H9 (cell line): ENCODE measurements at regions not wholly inside any gene's neighbourhood (a gene's known extent, or its start where the extent isn't known, plus 50 kb on each side); places are given as distances from the start of the nearest gene placed in this dataset.

Experiments
- DNase-seq: peaks from one replicate; pipeline ENCODE4 v3.0.0-alpha.2; 2017
- H2AFZ ChIP-seq: one replicate; pipeline ENCODE4 v1.6.1; 2013; ENCODE audit warnings: mild to moderate bottlenecking, low read length, control low read depth, moderate library complexity
- H2AK5ac ChIP-seq: 2 replicates; pipeline ENCODE4 v1.6.1; 2013; ENCODE audit warnings: low read length, control low read depth, mixed read lengths; ENCODE audit not compliant: insufficient read length
- H2BK120ac ChIP-seq: one replicate; pipeline ENCODE4 v1.6.1; 2013; ENCODE audit warnings: low read depth, mild to moderate bottlenecking, low read length, control low read depth, inconsistent platforms; ENCODE audit not compliant: poor library complexity, severe bottlenecking
- H2BK12ac ChIP-seq: 2 replicates; pipeline ENCODE4 v1.6.1; 2013; ENCODE audit warnings: low read length, control low read depth, mixed read lengths, low read depth; ENCODE audit not compliant: insufficient read length
- H2BK15ac ChIP-seq: 2 replicates; pipeline ENCODE4 v1.6.1; 2013; ENCODE audit warnings: low read depth, low read length, control low read depth
- H2BK20ac ChIP-seq: one replicate; pipeline ENCODE4 v1.6.1; 2013; ENCODE audit warnings: low read depth, mild to moderate bottlenecking, low read length, control low read depth, inconsistent platforms; ENCODE audit not compliant: poor library complexity, severe bottlenecking
- H2BK5ac ChIP-seq: 2 replicates; pipeline ENCODE4 v1.6.1; 2013; ENCODE audit warnings: low read length, control low read depth, mixed read lengths; ENCODE audit not compliant: insufficient read length
- H3K14ac ChIP-seq: 2 replicates; pipeline ENCODE4 v1.6.1; 2013; ENCODE audit warnings: low read length, control low read depth; ENCODE audit not compliant: insufficient read depth
- H3K18ac ChIP-seq: 2 replicates; pipeline ENCODE4 v1.6.1; 2013; ENCODE audit warnings: low read depth, mild to moderate bottlenecking, mixed read lengths, low read length, control low read depth; ENCODE audit not compliant: insufficient read length
- H3K23ac ChIP-seq: 2 replicates; pipeline ENCODE4 v1.6.1; 2013; ENCODE audit warnings: low read length, control low read depth, mixed read lengths, low read depth; ENCODE audit not compliant: insufficient read length
- H3K23me2 ChIP-seq: 2 replicates; pipeline ENCODE4 v1.6.1; 2013; ENCODE audit warnings: low read depth, mild to moderate bottlenecking, mixed read lengths, low read length, control low read depth; ENCODE audit not compliant: insufficient read length, poor library complexity, severe bottlenecking
- H3K27ac ChIP-seq: 2 replicates; pipeline ENCODE4 v1.5.1; 2013; ENCODE audit warnings: low read length, control low read depth, mixed read lengths, low read depth; ENCODE audit not compliant: insufficient read length
- H3K27me3 ChIP-seq: 2 replicates; pipeline ENCODE4 v1.6.1; 2013; ENCODE audit warnings: low read length, control low read depth, inconsistent platforms; ENCODE audit not compliant: insufficient read depth
- H3K4ac ChIP-seq: 2 replicates; pipeline ENCODE4 v1.6.1; 2013; ENCODE audit warnings: low read depth, mild to moderate bottlenecking, control low read depth, inconsistent platforms, low read length, moderate library complexity
- H3K4me1 ChIP-seq: 2 replicates; pipeline ENCODE4 v1.6.1; 2013; ENCODE audit warnings: low read length, control low read depth, inconsistent platforms; ENCODE audit not compliant: insufficient read depth
- H3K4me2 ChIP-seq: 2 replicates; pipeline ENCODE4 v1.6.1; 2013; ENCODE audit warnings: low read length, control low read depth, mixed read lengths; ENCODE audit not compliant: insufficient read length, insufficient read depth
- H3K56ac ChIP-seq: 2 replicates; pipeline ENCODE4 v1.6.1; 2013; ENCODE audit warnings: low read depth, mild to moderate bottlenecking, mixed read lengths, low read length, control low read depth; ENCODE audit not compliant: insufficient read length
- H3K79me1 ChIP-seq: 2 replicates; pipeline ENCODE4 v1.6.1; 2013; ENCODE audit warnings: low read depth, mild to moderate bottlenecking, moderate library complexity, low read length, control low read depth, inconsistent platforms; ENCODE audit not compliant: insufficient read depth, poor library complexity, severe bottlenecking
- H3K79me2 ChIP-seq: 2 replicates; pipeline ENCODE4 v1.6.1; 2013; ENCODE audit warnings: low read length, control low read depth, inconsistent platforms; ENCODE audit not compliant: insufficient read depth
- H3K9ac ChIP-seq: 2 replicates; pipeline ENCODE4 v1.6.1; 2013; ENCODE audit warnings: low read length, control low read depth, mixed read lengths; ENCODE audit not compliant: insufficient read length; ENCODE audit errors: extremely low read depth
- H3K9me3 ChIP-seq: one replicate; pipeline ENCODE4 v1.6.1; 2013; ENCODE audit warnings: low read depth, low read length, inconsistent platforms; ENCODE audit not compliant: control insufficient read depth
- H3T11ph ChIP-seq: one replicate; pipeline ENCODE4 v1.6.1; 2013; ENCODE audit warnings: mild to moderate bottlenecking, low read length, control low read depth, inconsistent platforms
- H4K20me1 ChIP-seq: one replicate; pipeline ENCODE4 v1.6.1; 2013; ENCODE audit not compliant: control insufficient read depth, insufficient read length, insufficient read depth
- H4K5ac ChIP-seq: 2 replicates; pipeline ENCODE4 v1.6.1; 2013; ENCODE audit warnings: low read depth, mild to moderate bottlenecking, mixed read lengths, low read length, control low read depth; ENCODE audit not compliant: insufficient read length
- H4K8ac ChIP-seq: replicated peaks from 2 replicates; pipeline ENCODE4 v1.6.1; 2013; ENCODE audit warnings: low read length, control low read depth, mixed read lengths, low read depth; ENCODE audit not compliant: insufficient read length
- H4K91ac ChIP-seq: 2 replicates; pipeline ENCODE4 v1.6.1; 2013; ENCODE audit warnings: low read depth, mild to moderate bottlenecking, moderate library complexity, mixed read lengths, low read length, control low read depth; ENCODE audit not compliant: insufficient read length
- H3K27ac Mint-ChIP-seq, 3 experiments: 2 replicates in 2 of 3; 3 replicates in 1 of 3; pipeline ENCODE4 v1.8.0; 2020 to 2021; ENCODE audit warnings: mixed read lengths in 3 of 3, mild to moderate bottlenecking in 1 of 3, moderate library complexity in 1 of 3
- H3K27me3 Mint-ChIP-seq: 2 replicates; pipeline ENCODE4 v1.8.0; 2021; ENCODE audit warnings: low read depth, mild to moderate bottlenecking, moderate library complexity, mixed read lengths
- H3K36me3 Mint-ChIP-seq, 3 experiments: 2 replicates in 2 of 3; 3 replicates in 1 of 3; pipeline ENCODE4 v1.8.0; 2020 to 2021; ENCODE audit warnings: low read depth in 3 of 3, mixed read lengths in 3 of 3; ENCODE audit not compliant: insufficient read depth in 1 of 3
- H3K4me1 Mint-ChIP-seq, 2 experiments: 2 replicates each; pipeline ENCODE4 v1.8.0; 2020; ENCODE audit warnings: mixed read lengths in 2 of 2
- H3K4me3 Mint-ChIP-seq, 2 experiments: 2 replicates in 1 of 2; 3 replicates in 1 of 2; pipeline ENCODE4 v1.8.0; 2020 to 2021; ENCODE audit warnings: mild to moderate bottlenecking in 2 of 2, mixed read lengths in 2 of 2, moderate library complexity in 1 of 2
- H3K9me3 Mint-ChIP-seq, 2 experiments: 2 replicates in 1 of 2; 3 replicates in 1 of 2; pipeline ENCODE4 v1.8.0; 2020; ENCODE audit warnings: mild to moderate bottlenecking in 2 of 2, mixed read lengths in 2 of 2, moderate library complexity in 1 of 2
- CTCF ChIP-seq: fragments of 200-600 bp; sonication (generic); conservative IDR thresholded peaks from 3 replicates; pipeline ENCODE4 v1.8.0; 2021; ENCODE audit warnings: antibody characterized with exemption, mild to moderate bottlenecking
- WGBS: extraction: QIAGEN DNeasy Blood & Tissue Kit; methylation state at CpG from one replicate; pipeline ENCODE4 v1.1.7; 2013; ENCODE audit warnings: missing lambda C conversion rate, low lambda C conversion rate, mixed read lengths; ENCODE audit not compliant: insufficient read length; ENCODE audit errors: extremely low coverage; 5-methylcytosine and 5-hydroxymethylcytosine counted together

GRCh38 chr7:56291-56913, 136.0 kb upstream of the FAM20C start:
- Histone ChIP-seq H3K9ac (no peak overlapping the region), H4K5ac (no peak overlapping the region), H2BK5ac (no peak overlapping the region), H3K23me2 (no peaks in the 10 kb centered on the region), H3K79me2 (no peaks in the 10 kb centered on the region), H3K4ac (no peak overlapping the region), H3K18ac (no peak overlapping the region), H2BK120ac (no peak overlapping the region), H4K20me1 (no peaks in the 10 kb centered on the region), H2AFZ (no peak overlapping the region), H3T11ph (no peak overlapping the region), H4K91ac (no peak overlapping the region), H3K79me1 (no peaks in the 10 kb centered on the region), H4K8ac (no peak overlapping the region), H3K27me3 (no peaks in the 10 kb centered on the region), H3K14ac (no peak overlapping the region), H3K56ac (no peak overlapping the region), H3K9me3 (no peaks in the 10 kb centered on the region), H2BK20ac (no peak overlapping the region), H2AK5ac (no peak overlapping the region), H3K23ac (no peak overlapping the region), H3K27ac (no peak overlapping the region), H3K4me1 (no peaks in the 10 kb centered on the region; the same call in 1 of the 2 replicates), H2BK15ac (no peak overlapping the region), H2BK12ac (no peak overlapping the region), H3K4me2 (no peak overlapping the region)
- no peak for TF ChIP-seq CTCF
- H3K4me1 Mint-ChIP-seq = peaks cover 41 to 42% of the 10 kb centered on the region in 2 experiments
- peaks cover 19% of the 10 kb centered on the region for H3K27me3 Mint-ChIP-seq
- peaks cover 0 to 2% of the 10 kb centered on the region in 2 experiments; a peak in 1 of 5 replicates for H3K9me3 Mint-ChIP-seq
- no CpG with 5 or more reads among the region's 18 CpGs for WGBS
- H3K36me3 Mint-ChIP-seq = peaks cover 0 to 2% (median 0%) of the 10 kb centered on the region in 3 experiments; a peak in 1 of 7 replicates
- DNase-seq = no peak
- H3K27ac Mint-ChIP-seq = peak overlapping the region in 1 of 3 experiments; percentile 28; a peak in 2 of 7 replicates
- no peak overlapping the region for H3K4me3 Mint-ChIP-seq
